Transverse colon (tissue), 4 donors: ENCODE measurements at regions not wholly inside any gene's neighbourhood (a gene's known extent, or its start where the extent isn't known, plus 50 kb on each side); places are given as distances from the start of the nearest gene placed in this dataset.
"Not testable (repeated sequence)": the region's sequence is repeated elsewhere in the genome, so short reads cannot be mapped to it uniquely, and the experiment has no call there.

Source experiments
- CTCF ChIP-seq, 5 experiments: fragments of 200-600 bp in 3 of 5; fragments of 450-650 bp in 2 of 5; sonication (generic) in 3 of 5; IDR thresholded peaks; 1 replicate in 2 of 5; 2 replicates in 3 of 5; pipeline ENCODE4 v1.5.1; 2016 to 2017; ENCODE audit warnings: antibody characterized with exemption in 5 of 5, inconsistent platforms in 3 of 5, mild to moderate bottlenecking in 2 of 5, moderate library complexity in 1 of 5
- POLR2A ChIP-seq: fragments of 450-650 bp; IDR thresholded peaks from one replicate; pipeline ENCODE4 v1.6.1; 2016; ENCODE audit warnings: antibody characterized with exemption, mild to moderate bottlenecking, moderate library complexity
- POLR2AphosphoS5 ChIP-seq, 3 donors: sonication (generic); formaldehyde crosslinking; IDR thresholded peaks; one replicate each; pipeline ENCODE4 v1.6.1; 2016; ENCODE audit warnings: antibody characterized with exemption in 3 of 3

GRCh38 chr7:114329458-114329857 is 85.2 kb upstream of the FOXP2 start:
- TF ChIP-seq CTCF (IDR thresholded peaks at IDR 0.05); POLR2A; POLR2AphosphoS5 (IDR thresholded peaks at IDR 0.05): not testable (repeated sequence)
